MG63 (cell line): ENCODE measurements at regions not wholly inside any gene's neighbourhood (a gene's known extent, or its start where the extent isn't known, plus 50 kb on each side); places are given as distances from the start of the nearest gene placed in this dataset.
A peak's percentile ranks its signal among the peaks of the same experiment; 100 is the strongest.
"Not testable (repeated sequence)": the region's sequence is repeated elsewhere in the genome, so short reads cannot be mapped to it uniquely, and the experiment has no call there.

ENCODE experiments used
- DNase-seq: peaks from one replicate; pipeline ENCODE4 v3.0.0-alpha.2; 2020
- H3K27me3 ChIP-seq: fragments of 250-450 bp; sonication (Bioruptor Pico); 2 replicates; pipeline ENCODE4 v1.5.1; 2020; ENCODE audit warnings: mild to moderate bottlenecking, moderate library complexity
- H3K36me3 ChIP-seq: fragments of 250-450 bp; sonication (Bioruptor Pico); 2 replicates; pipeline ENCODE4 v1.5.1; 2020; ENCODE audit warnings: mild to moderate bottlenecking, moderate library complexity
- H3K4me3 ChIP-seq: fragments of 250-450 bp; sonication (Bioruptor Pico); 2 replicates; pipeline ENCODE4 v1.5.1; 2020; ENCODE audit warnings: mild to moderate bottlenecking, moderate library complexity
- H3K9me3 ChIP-seq: fragments of 250-450 bp; sonication (Bioruptor Pico); 2 replicates; pipeline ENCODE4 v1.5.1; 2020; ENCODE audit warnings: mild to moderate bottlenecking, moderate library complexity

- no peak for DNase-seq
- H3K27me3 ChIP-seq, result no peaks in the 10 kb centered on the region; the same call in 1 of the 2 replicates
- peaks cover 2% of the 10 kb centered on the region; the same call in 1 of the 2 replicates for H3K9me3 ChIP-seq
- H3K4me3 ChIP-seq, result no peak overlapping the region
- no peaks in the 10 kb centered on the region for H3K36me3 ChIP-seq
Measured at GRCh38 chr2:240191001-240191400, 50.5 kb upstream of the OTOS start.

- Histone ChIP-seq H3K9me3 (peaks cover 2% of the 10 kb centered on the region; the same call in 1 of the 2 replicates), H3K36me3 (no peaks in the 10 kb centered on the region), H3K27me3 (no peaks in the 10 kb centered on the region), H3K4me3 (no peak overlapping the region)
- no peak for DNase-seq
Measured at GRCh38 chr2:240192661-240193060, 52.2 kb upstream of the OTOS start.

GRCh38 chr2:240194341-240194762 is 53.9 kb upstream of the OTOS start:
- not testable (repeated sequence) for H3K27me3 ChIP-seq, H3K9me3 ChIP-seq, H3K4me3 ChIP-seq, H3K36me3 ChIP-seq, DNase-seq

DNA sequence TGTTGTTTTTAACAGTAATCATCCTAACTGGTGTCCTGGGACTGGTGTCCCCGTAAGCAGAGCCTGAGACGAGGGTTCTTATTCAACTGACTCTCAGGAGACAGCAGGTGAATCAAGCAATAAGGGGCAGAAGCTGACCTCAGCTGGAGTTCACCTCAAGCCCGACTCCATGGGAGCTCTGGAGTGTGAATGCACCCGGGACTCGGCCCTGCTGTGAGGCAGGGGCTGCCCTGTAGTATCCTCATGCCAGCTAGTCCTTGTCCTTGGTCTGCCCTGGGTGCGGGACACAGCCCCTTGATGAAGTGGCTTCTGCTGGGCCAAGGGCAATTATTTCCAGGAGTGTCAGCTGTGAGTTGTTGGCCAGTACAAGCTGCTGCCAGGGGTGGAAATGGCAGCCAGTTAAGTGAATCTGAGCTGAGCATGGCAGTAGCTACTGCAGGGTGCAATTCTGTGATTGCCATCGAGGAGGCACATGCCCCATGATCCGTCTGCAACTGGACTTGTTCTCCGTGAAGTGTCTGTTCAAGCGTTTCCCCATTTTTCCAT is 54.9 kb upstream of the OTOS start:
- no peaks in the 10 kb centered on the region for H3K27me3 ChIP-seq
- H3K4me3 ChIP-seq, result no peak overlapping the region
- no peaks in the 10 kb centered on the region for H3K9me3 ChIP-seq
- DNase-seq, result no peak
- no peaks in the 10 kb centered on the region for H3K36me3 ChIP-seq

DNA sequence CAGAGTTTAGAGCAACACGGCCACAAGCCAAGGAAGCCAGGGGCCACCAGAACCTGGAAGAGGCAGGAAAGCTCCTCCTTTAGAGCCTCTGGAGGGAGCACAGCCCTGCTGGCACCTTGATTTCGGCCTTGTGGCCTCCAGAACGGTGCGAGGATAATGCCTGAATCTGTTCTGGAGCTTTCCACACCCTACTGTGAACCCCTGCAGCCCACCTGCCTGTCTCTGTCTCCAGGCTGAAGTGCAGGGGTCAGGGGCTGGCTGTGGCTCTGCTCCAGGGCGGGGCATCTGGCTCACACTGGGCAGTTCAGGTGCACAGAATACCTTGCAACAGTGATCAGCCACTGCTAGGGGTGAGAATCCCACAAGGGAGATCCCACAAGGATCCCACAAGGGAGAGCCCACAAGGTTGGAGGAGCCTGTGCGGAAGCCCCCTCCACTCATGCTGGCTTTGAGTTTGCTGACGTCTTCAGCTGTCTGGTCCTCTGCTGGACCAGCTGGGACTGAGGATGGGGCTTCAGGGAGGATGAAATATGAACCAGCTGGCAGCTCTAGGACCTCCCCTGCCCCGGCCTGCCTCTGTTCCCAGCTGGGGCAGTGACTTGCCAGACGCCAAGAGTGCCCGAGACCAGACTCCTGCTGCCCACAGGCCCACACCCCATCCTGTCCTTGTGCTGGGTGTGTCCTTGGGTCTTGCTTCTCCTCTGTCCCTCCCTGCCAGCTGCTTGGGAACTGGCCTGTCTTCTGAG is 56.4 kb upstream of the OTOS start:
- no peaks in the 10 kb centered on the region for H3K36me3 ChIP-seq
- H3K27me3 ChIP-seq, result no peaks in the 10 kb centered on the region
- DNase-seq, result no peak
- H3K9me3 ChIP-seq, result no peaks in the 10 kb centered on the region
- H3K4me3 ChIP-seq, result no peak overlapping the region

- no peak overlapping the region for H3K4me3 ChIP-seq
- no peak for DNase-seq
- H3K27me3 ChIP-seq, result no peaks in the 10 kb centered on the region
- no peaks in the 10 kb centered on the region for H3K9me3 ChIP-seq
- H3K36me3 ChIP-seq, result no peaks in the 10 kb centered on the region
Measured at GRCh38 chr2:240197462-240198139, 57.1 kb upstream of the OTOS start.

GRCh38 chr2:240198226-240198625 is 57.8 kb upstream of the OTOS start:
- no peak for DNase-seq
- no peak overlapping the region for H3K4me3 ChIP-seq
- no peaks in the 10 kb centered on the region for H3K9me3 ChIP-seq
- no peaks in the 10 kb centered on the region for H3K27me3 ChIP-seq
- H3K36me3 ChIP-seq, result no peaks in the 10 kb centered on the region

GRCh38 chr2:240199133-240199870 is 58.8 kb upstream of the OTOS start:
- no peaks in the 10 kb centered on the region for H3K27me3 ChIP-seq
- H3K9me3 ChIP-seq, result no peaks in the 10 kb centered on the region

GRCh38 chr2:240200230-240201051 is 60.0 kb upstream of the OTOS start:
- Histone ChIP-seq H3K27me3 (no peaks in the 10 kb centered on the region), H3K36me3 (no peaks in the 10 kb centered on the region), H3K9me3 (no peaks in the 10 kb centered on the region), H3K4me3 (no peak overlapping the region)
- no peak for DNase-seq

More at GRCh38 chr2:240199133-240199870, 58.8 kb upstream of the OTOS start:
- H3K36me3 ChIP-seq, result no peaks in the 10 kb centered on the region
- DNase-seq, result no peak
- no peak overlapping the region for H3K4me3 ChIP-seq

- DNase-seq, result no peak
- H3K4me3 ChIP-seq, result no peak overlapping the region
- no peaks in the 10 kb centered on the region for H3K27me3 ChIP-seq
- H3K36me3 ChIP-seq, result no peaks in the 10 kb centered on the region
- H3K9me3 ChIP-seq, result peaks cover 2% of the 10 kb centered on the region; the same call in 1 of the 2 replicates
Measured at GRCh38 chr2:240201866-240202265, 61.4 kb upstream of the OTOS start.

GRCh38 chr2:240202586-240202985 is 62.1 kb upstream of the OTOS start:
- no peak for DNase-seq

GRCh38 chr2:240203031-240203787 is 62.8 kb upstream of the OTOS start:
- Histone ChIP-seq H3K36me3 (no peaks in the 10 kb centered on the region), H3K27me3 (no peaks in the 10 kb centered on the region), H3K4me3 (no peak overlapping the region), H3K9me3 (peaks cover 2% of the 10 kb centered on the region; the same call in 1 of the 2 replicates)
- DNase-seq, result no peak

More at GRCh38 chr2:240202586-240202985, 62.1 kb upstream of the OTOS start:
- H3K9me3 ChIP-seq, result peaks cover 2% of the 10 kb centered on the region; the same call in 1 of the 2 replicates
- H3K36me3 ChIP-seq, result no peaks in the 10 kb centered on the region
- no peak overlapping the region for H3K4me3 ChIP-seq
- H3K27me3 ChIP-seq, result no peaks in the 10 kb centered on the region

DNA sequence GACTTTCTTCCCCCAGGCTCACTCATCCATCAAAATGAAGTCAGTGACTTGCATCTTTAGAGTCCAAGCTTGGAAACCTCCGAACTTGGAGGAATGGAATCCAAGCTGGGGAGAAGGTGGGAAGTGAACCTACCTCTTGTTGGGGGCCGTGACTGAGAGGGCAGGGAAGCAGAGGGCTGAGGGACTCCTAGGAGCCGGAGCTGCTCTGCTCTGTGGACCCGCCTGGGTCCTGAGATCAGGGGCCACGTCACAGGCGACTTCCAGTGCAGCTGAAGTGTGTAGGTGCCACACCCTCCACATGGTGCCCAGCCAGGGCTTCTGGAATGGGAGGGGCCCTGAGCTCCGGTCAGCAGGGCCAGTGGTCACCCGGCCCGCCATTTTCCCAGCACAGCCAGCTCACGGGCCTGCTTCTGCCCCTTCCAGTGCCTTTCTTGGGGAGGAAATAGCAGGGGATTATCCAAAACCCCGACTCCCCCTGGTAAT is 63.4 kb upstream of the OTOS start:
- no peak overlapping the region for H3K4me3 ChIP-seq
- no peak for DNase-seq
- H3K27me3 ChIP-seq, result no peaks in the 10 kb centered on the region
- H3K36me3 ChIP-seq, result no peaks in the 10 kb centered on the region
- H3K9me3 ChIP-seq, result peaks cover 2% of the 10 kb centered on the region; the same call in 1 of the 2 replicates

DNA sequence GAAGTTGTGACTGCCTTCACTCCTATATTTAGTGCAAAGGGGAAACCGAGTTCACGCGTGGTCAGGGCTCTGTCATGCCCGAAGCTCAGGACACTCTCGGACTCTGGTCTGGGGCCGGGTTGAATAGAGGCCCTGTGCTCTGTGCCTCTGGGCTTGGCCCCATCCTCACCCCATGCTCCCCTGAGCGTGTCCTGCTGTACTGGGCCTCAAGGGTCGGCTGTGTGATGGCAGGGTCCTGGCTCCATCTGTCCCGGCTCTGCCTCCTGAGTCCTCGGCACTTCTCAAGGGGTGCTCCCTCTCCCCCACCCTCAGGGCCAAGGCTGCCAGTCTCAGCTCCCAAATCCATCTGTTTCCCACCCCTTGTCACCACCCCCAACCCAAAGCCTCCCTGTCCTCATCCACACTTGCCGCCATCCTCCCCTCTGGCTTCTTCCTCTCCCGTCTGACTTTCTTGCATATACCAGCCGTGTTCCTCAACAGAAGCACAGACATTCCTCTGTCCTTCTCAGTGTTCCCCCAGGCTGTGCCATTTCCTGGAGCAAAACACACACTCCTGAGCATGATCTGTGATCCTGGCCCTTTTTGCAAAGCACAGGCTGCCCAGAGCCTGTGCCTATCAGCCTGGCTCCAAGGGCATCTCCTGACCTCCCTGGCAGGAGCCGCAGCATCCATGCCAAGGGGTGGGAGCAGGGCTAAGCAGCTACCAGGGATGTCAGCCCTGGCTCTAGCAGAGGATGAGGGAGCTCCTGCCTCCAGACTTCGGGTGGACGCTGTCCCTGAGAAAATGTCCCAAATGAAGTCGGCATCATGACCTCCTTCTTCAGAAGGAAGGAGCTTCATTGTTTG is 64.2 kb upstream of the OTOS start:
- Histone ChIP-seq H3K27me3 (no peaks in the 10 kb centered on the region), H3K4me3 (no peak overlapping the region), H3K36me3 (no peaks in the 10 kb centered on the region), H3K9me3 (peaks cover 2% of the 10 kb centered on the region; the same call in 1 of the 2 replicates)
- no peak for DNase-seq

GRCh38 chr2:240205348-240205747 is 64.9 kb upstream of the OTOS start:
- DNase-seq, result peak; percentile 96
- Histone ChIP-seq H3K9me3 (peaks cover 2% of the 10 kb centered on the region; the same call in 1 of the 2 replicates), H3K4me3 (no peak overlapping the region), H3K27me3 (no peaks in the 10 kb centered on the region), H3K36me3 (no peaks in the 10 kb centered on the region)
